Brain microvascular endothelial cell (primary cell): ENCODE measurements at regions not wholly inside any gene's neighbourhood (a gene's known extent, or its start where the extent isn't known, plus 50 kb on each side); places are given as distances from the start of the nearest gene placed in this dataset.

Experiments
- DNase-seq: peaks from one replicate; pipeline ENCODE4 v3.0.0-alpha.2; 2020
- H3K27ac ChIP-seq: fragments of 250-450 bp; sonication (Bioruptor Pico); 2 replicates; pipeline ENCODE4 v1.5.1; 2020; ENCODE audit warnings: mild to moderate bottlenecking, moderate library complexity
- H3K27me3 ChIP-seq: fragments of 250-450 bp; sonication (Bioruptor Pico); replicated peaks from 2 replicates; pipeline ENCODE4 v1.5.1; 2020; ENCODE audit warnings: mild to moderate bottlenecking
- H3K36me3 ChIP-seq: fragments of 250-450 bp; sonication (Bioruptor Pico); replicated peaks from 2 replicates; pipeline ENCODE4 v1.5.1; 2020; ENCODE audit warnings: mild to moderate bottlenecking
- H3K4me3 ChIP-seq: 2 replicates; pipeline ENCODE4 v1.5.1; 2011; ENCODE audit warnings: low read depth, mild to moderate bottlenecking, control low read depth, low read length, moderate library complexity
- in situ Hi-C: cut with HindIII; loops from 2 replicates; pipeline ENCODE4 v1.10.0; 2017; ENCODE audit warnings: low sequenced_read_pairs, low pct_ligation_motif_present
- TF ChIP-seq, protein P1 (sequence below): IDR thresholded peaks from 2 replicates; pipeline ENCODE4 v1.5.1; 2011; ENCODE audit warnings: low read depth, mild to moderate bottlenecking, moderate library complexity, low read length, control low read depth, inconsistent platforms; ENCODE audit errors: missing control alignments

DNA sequence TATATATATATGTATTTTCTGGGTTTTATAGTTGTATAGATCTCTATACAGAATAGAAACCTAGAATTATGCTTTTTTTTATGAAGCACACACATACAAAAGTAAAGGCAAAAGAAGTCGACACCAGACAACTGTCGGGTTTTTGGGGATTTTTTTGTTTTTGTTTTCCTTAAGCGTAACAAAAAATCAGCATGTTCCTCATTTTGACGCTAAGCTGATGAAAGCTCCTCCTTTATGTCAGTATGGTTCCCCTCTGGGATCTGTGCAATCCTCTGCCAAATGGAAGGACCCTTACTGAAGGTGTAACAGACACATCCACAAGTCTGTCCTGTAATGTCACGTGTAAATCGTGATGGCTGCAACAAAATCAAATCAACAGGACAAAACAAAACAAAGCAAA is 226.2 kb downstream of the RHOU start:
- H3K27ac ChIP-seq = no peak overlapping the region
- H3K27me3 ChIP-seq = no peaks in the 10 kb centered on the region
- in situ Hi-C loops = no loop called here
- TF ChIP-seq, protein P1, sequence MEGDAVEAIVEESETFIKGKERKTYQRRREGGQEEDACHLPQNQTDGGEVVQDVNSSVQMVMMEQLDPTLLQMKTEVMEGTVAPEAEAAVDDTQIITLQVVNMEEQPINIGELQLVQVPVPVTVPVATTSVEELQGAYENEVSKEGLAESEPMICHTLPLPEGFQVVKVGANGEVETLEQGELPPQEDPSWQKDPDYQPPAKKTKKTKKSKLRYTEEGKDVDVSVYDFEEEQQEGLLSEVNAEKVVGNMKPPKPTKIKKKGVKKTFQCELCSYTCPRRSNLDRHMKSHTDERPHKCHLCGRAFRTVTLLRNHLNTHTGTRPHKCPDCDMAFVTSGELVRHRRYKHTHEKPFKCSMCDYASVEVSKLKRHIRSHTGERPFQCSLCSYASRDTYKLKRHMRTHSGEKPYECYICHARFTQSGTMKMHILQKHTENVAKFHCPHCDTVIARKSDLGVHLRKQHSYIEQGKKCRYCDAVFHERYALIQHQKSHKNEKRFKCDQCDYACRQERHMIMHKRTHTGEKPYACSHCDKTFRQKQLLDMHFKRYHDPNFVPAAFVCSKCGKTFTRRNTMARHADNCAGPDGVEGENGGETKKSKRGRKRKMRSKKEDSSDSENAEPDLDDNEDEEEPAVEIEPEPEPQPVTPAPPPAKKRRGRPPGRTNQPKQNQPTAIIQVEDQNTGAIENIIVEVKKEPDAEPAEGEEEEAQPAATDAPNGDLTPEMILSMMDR = no peak
- no peak for DNase-seq
- no peak overlapping the region for H3K4me3 ChIP-seq
- H3K36me3 ChIP-seq = no peaks in the 10 kb centered on the region

DNA sequence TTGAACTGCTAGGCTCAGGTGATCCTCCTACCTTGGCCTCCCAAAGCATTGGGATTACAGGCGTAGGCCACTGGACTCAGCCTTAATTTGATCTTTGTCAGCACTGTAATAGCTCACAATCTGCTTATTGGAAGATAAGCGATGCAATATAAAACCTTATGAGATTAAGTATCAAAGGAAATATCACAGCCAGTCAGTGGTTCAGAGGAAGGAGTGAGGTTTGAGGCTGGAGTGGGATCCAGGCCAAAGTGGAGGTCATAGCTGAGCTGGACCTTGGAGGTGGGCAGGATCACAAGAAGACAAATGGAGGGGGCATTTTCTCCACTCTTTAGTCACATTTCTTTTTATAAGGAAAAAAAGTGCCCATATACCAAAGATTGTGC is 228.5 kb downstream of the RHOU start:
- TF ChIP-seq, protein P1 = no peak
- in situ Hi-C loops = no loop called here
- no peaks in the 10 kb centered on the region for H3K27me3 ChIP-seq
- peak overlapping the region; percentile 53 for H3K27ac ChIP-seq
- no peak overlapping the region for H3K4me3 ChIP-seq
- DNase-seq = peak; percentile 42
- H3K36me3 ChIP-seq = no peaks in the 10 kb centered on the region

DNA sequence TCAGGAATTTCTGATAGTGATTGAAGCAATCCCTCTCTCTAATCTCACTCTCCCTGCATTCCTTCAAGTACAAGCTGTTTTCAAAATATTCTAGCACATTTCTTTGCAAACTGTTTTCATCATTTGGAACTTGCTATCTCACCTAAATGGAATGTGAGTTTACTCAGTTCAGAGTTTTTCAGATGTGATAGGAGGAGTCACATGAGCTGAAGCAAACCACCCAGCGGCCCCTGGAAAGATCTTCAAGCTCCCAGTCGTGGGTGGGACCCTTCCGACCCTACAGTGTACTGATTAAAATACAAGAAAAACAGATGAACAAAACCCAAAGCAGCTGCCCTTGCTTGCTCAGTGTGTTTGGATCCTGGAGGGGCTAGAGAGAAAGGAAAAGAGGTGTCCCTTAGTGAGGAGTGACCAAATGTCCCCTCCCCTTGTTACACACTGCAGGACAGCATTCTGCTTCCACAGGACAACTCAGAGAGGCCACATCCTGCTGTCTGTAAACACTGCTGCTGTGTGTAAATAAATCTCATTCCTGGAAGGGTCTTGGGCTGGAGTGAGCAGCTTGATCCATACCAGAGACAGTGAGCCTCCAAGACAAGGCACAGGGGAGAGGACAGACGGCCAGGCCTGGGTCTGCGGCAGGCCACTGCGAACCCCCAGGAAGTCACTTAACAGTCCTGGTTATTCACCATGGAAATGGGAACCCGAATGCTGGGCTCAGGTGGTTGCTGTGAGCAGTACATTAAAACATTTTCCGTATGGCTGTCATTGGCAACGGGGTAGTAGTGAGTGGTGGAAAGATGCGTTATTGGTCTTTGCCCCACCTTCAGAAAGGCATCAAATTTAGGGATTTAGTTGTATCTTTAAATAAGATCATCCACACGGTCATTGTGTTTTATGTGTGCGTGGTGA is 229.2 kb downstream of the RHOU start:
- in situ Hi-C loops = no loop called here
- H3K27ac ChIP-seq = peak overlapping the region; percentile 53
- no peaks in the 10 kb centered on the region for H3K27me3 ChIP-seq
- DNase-seq = peak; percentile 69
- no peaks in the 10 kb centered on the region for H3K36me3 ChIP-seq
- TF ChIP-seq, protein P1 = no peak
- H3K4me3 ChIP-seq = no peak overlapping the region

DNA sequence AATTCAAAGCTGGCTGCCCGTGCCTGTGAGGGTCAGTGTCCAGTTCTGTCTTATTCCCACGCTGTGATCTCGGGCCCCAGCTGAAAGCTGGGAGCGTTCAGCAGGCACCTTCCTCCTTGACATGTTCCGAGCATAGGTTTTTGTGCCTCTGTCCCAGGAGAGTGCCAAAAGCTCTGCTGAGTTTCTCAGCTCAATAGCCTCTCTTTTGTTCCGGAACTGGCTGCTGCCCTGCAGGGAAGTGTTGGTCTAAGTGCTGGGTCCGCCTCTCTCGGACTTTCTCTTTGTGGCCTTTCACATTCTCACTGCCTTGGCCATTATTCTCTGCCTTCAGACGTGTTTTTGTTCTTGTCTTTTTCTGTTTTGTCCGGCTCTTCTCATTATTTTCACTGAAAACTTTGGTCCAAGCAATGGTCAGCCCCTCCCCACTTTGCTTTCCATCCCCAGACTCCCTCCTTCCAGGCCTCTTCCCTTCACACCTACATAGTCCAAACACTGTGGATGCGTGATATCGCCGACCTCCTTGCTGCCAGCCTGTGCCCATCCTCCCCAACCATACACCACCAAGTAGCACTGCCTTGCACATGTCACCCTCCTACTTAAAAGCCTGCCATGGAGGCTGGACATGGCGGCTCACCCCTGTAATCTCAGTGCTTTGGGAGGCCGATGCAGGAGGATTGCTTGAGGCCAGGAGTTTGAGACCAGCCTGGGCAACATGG is 233.8 kb downstream of the RHOU start:
- H3K4me3 ChIP-seq = no peak overlapping the region
- TF ChIP-seq, protein P1 = no peak

DNA sequence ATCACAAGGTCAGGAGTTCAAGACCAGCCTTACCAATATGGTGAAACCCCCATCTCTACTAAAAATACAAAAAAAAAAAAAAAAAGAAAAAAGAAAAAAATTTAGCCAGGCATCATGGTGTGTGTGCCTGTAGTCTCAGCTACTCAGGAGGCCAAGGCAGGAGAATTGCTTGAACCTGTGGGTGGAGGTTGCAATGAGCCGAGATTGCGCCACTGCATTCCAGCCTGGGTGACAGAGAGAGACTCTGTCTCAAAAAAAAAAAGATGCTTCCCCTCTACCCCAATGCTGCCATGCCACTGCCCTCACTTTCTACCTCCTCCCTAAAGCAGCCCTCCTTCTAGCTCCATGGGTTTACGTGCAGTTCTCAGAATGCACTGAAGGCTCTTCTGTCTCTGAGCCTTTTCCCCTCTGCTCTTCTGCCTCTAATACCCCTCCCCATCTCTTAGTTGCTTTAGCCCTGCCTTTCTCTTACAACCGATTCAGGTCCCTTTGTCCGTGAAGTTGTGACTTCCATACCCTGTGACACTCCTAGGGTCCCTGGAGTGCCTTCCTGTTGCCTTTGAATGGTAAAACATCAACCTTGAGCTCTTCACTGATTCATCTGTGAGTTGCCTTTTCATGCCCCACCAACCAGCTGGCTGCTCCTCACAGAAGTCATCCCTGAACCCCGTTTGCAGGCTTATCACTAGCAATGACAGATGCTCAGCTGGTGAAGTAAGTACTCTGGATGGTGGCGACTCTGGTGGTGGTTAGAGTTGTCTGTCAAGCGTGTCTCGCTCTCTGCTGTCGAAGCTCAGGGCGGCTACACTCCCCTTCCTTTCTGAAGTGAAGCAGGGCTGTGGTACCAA is 234.9 kb downstream of the RHOU start:
- in situ Hi-C loops = no loop called here
- Histone ChIP-seq H3K36me3 (no peaks in the 10 kb centered on the region), H3K27me3 (no peaks in the 10 kb centered on the region), H3K4me3 (no peak overlapping the region), H3K27ac (no peak overlapping the region)
- no peak for DNase-seq
- TF ChIP-seq, protein P1 = no peak

More for the DNA sequence above, 233.8 kb downstream of the RHOU start:
- Histone ChIP-seq H3K36me3 (no peaks in the 10 kb centered on the region), H3K27me3 (no peaks in the 10 kb centered on the region), H3K27ac (no peak overlapping the region)
- in situ Hi-C loops = no loop called here
- no peak for DNase-seq
